ENCODE measurements at regions not wholly inside any gene's neighbourhood (a gene's known extent, or its start where the extent isn't known, plus 50 kb on each side); places are given as distances from the start of the nearest gene placed in this dataset.

DNA sequence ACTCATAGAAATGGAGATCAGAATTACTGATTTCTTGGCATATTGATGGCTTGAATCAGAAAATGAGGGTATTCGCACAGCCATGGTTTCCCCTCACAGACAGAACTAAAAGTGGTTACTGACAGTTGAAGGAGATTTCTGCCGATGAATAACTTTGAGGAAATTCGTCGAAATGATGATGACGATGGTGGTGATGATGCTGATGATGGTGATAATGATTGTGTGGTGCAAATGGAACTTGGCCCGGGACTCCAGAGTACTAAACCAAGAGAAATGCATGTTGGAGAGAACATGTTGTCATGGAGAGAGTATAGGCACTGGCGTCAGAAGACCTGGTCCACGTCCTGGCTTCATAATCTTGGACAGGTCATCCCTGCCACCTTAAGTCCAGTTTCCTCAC lies 163.2 kb downstream of the EVX1 start:
- no peak overlapping the region for H4K8ac ChIP-seq (ENCODE audit: low read depth, low read length)
- H2BK12ac ChIP-seq (ENCODE audit: low read length) = no peak overlapping the region
- H3K4me3 ChIP-seq (ENCODE audit: low read depth, low read length) = no peak overlapping the region
- no peaks in the 10 kb centered on the region for H3K79me1 ChIP-seq (ENCODE audit: low read length)
- no peak overlapping the region for H3K9ac ChIP-seq (ENCODE audit: low read length)
- H3K36me3 ChIP-seq (ENCODE audit: control insufficient read depth in 1 of 2, insufficient read depth in 2 of 2, low read length in 2 of 2) = no peaks in the 10 kb centered on the region
- no peaks in the 10 kb centered on the region for H3K79me2 ChIP-seq (ENCODE audit: control insufficient read depth, insufficient read depth, low read length, poor library complexity)
- no peak overlapping the region for H2AK5ac ChIP-seq (ENCODE audit: low read length)
- no peak overlapping the region for H3K4ac ChIP-seq (ENCODE audit: low read depth, low read length)
- no peak overlapping the region for H4K91ac ChIP-seq (ENCODE audit: low read depth, low read length)
- no peak overlapping the region for H3K4me2 ChIP-seq (ENCODE audit: low read length)
- no peak overlapping the region for H3K14ac ChIP-seq (ENCODE audit: low read length)
- no peaks in the 10 kb centered on the region for H3K27me3 ChIP-seq (ENCODE audit: insufficient read depth, low read length)
- H2BK5ac ChIP-seq (ENCODE audit: low read depth, low read length, poor library complexity) = no peak overlapping the region
- H3K27ac ChIP-seq (ENCODE audit: low read depth, low read length) = no peak overlapping the region
- no peaks in the 10 kb centered on the region for H3K9me3 ChIP-seq (ENCODE audit: insufficient read depth, low read depth, low read length)
- H3K23ac ChIP-seq (ENCODE audit: low read length) = no peak overlapping the region
- H2BK120ac ChIP-seq (ENCODE audit: insufficient read depth, low read length, poor library complexity) = no peak overlapping the region
- no peak overlapping the region for H3K18ac ChIP-seq (ENCODE audit: low read length)
- no peak overlapping the region for H2AFZ ChIP-seq (ENCODE audit: insufficient read depth, low read length, poor library complexity)
- no peaks in the 10 kb centered on the region for H3K4me1 ChIP-seq (ENCODE audit: control insufficient read depth in 1 of 2, insufficient read depth in 2 of 2, low read length in 2 of 2)
- H4K12ac ChIP-seq (ENCODE audit: low read depth, low read length) = no peak overlapping the region
- DNase-seq = no peak
- 100% methylated on average over 3 of the region's 8 CpGs for WGBS (ENCODE audit: extremely low coverage, insufficient coverage, insufficient read length)

DNA sequence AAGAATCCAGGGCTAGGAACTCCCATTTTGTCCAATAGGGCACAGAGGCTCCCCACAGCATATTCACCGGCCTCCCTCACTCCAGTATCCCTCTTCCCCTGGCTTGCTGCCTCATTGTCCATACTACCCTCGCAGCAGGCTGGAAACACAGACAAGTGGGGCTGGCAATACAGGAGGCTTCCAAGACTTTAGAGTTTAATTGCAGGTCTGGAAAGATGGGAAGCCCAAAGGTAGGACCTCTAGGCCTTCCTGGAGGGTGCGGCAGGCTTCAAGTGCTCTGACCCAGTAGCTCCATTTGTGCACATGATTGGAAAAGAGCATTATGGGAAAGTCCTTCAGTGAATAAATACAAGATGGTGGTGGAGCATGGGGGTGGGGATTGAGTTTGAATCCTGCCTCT lies 166.7 kb downstream of the EVX1 start:
- Histone ChIP-seq H3K4me3 (ENCODE audit: low read depth, low read length) (no peak overlapping the region), H2BK120ac (ENCODE audit: insufficient read depth, low read length, poor library complexity) (no peak overlapping the region), H3K4ac (ENCODE audit: low read depth, low read length) (no peak overlapping the region), H3K27me3 (ENCODE audit: insufficient read depth, low read length) (no peaks in the 10 kb centered on the region), H3K14ac (ENCODE audit: low read length) (no peak overlapping the region), H2BK5ac (ENCODE audit: low read depth, low read length, poor library complexity) (no peak overlapping the region), H3K36me3 (ENCODE audit: control insufficient read depth in 1 of 2, insufficient read depth in 2 of 2, low read length in 2 of 2) (no peaks in the 10 kb centered on the region), H3K79me1 (ENCODE audit: low read length) (no peaks in the 10 kb centered on the region), H3K79me2 (ENCODE audit: control insufficient read depth, insufficient read depth, low read length, poor library complexity) (no peaks in the 10 kb centered on the region), H3K27ac (ENCODE audit: low read depth, low read length) (no peak overlapping the region), H4K91ac (ENCODE audit: low read depth, low read length) (no peak overlapping the region), H4K8ac (ENCODE audit: low read depth, low read length) (no peak overlapping the region), H3K9me3 (ENCODE audit: insufficient read depth, low read depth, low read length) (no peaks in the 10 kb centered on the region), H2AFZ (ENCODE audit: insufficient read depth, low read length, poor library complexity) (no peak overlapping the region), H2BK12ac (ENCODE audit: low read length) (no peak overlapping the region), H3K23ac (ENCODE audit: low read length) (no peak overlapping the region), H2AK5ac (ENCODE audit: low read length) (no peak overlapping the region), H3K4me1 (ENCODE audit: control insufficient read depth in 1 of 2, insufficient read depth in 2 of 2, low read length in 2 of 2) (no peaks in the 10 kb centered on the region), H4K12ac (ENCODE audit: low read depth, low read length) (no peak overlapping the region), H3K18ac (ENCODE audit: low read length) (no peak overlapping the region), H3K4me2 (ENCODE audit: low read length) (no peak overlapping the region), H3K9ac (ENCODE audit: low read length) (no peak overlapping the region)
- no peak for DNase-seq
- WGBS (ENCODE audit: extremely low coverage, insufficient coverage, insufficient read length) = no CpG with 5 or more reads among the region's 3 CpGs

DNA sequence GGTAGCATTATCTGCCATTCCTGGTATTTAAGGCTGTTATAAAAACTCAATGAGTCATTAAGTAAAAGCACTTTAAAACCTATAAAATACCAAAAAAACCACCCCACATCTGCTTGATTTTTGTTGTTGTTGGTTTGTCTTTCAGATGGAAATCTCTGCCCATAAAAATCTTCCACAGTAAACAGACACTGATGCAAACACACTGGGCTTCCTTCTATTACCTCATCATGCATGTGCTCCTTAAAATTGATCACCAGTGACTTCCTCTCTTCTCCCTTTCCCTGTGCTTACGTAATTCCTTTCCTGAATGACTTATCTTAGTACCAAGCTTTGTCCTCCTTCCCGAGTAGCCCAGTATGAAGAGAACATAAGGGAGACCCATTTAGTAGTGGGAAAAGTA lies 167.2 kb downstream of the EVX1 start:
- Histone ChIP-seq H4K8ac (ENCODE audit: low read depth, low read length) (no peak overlapping the region), H3K4me2 (ENCODE audit: low read length) (no peak overlapping the region), H3K9me3 (ENCODE audit: insufficient read depth, low read depth, low read length) (no peaks in the 10 kb centered on the region), H3K4me1 (ENCODE audit: control insufficient read depth in 1 of 2, insufficient read depth in 2 of 2, low read length in 2 of 2) (no peaks in the 10 kb centered on the region), H3K14ac (ENCODE audit: low read length) (no peak overlapping the region), H3K79me2 (ENCODE audit: control insufficient read depth, insufficient read depth, low read length, poor library complexity) (no peaks in the 10 kb centered on the region), H3K27me3 (ENCODE audit: insufficient read depth, low read length) (no peaks in the 10 kb centered on the region), H3K79me1 (ENCODE audit: low read length) (no peaks in the 10 kb centered on the region), H2AFZ (ENCODE audit: insufficient read depth, low read length, poor library complexity) (no peak overlapping the region), H4K91ac (ENCODE audit: low read depth, low read length) (no peak overlapping the region), H3K27ac (ENCODE audit: low read depth, low read length) (no peak overlapping the region), H4K12ac (ENCODE audit: low read depth, low read length) (no peak overlapping the region), H2AK5ac (ENCODE audit: low read length) (no peak overlapping the region), H3K36me3 (ENCODE audit: control insufficient read depth in 1 of 2, insufficient read depth in 2 of 2, low read length in 2 of 2) (no peaks in the 10 kb centered on the region), H3K9ac (ENCODE audit: low read length) (no peak overlapping the region), H3K18ac (ENCODE audit: low read length) (no peak overlapping the region), H2BK12ac (ENCODE audit: low read length) (no peak overlapping the region), H3K23ac (ENCODE audit: low read length) (no peak overlapping the region), H2BK5ac (ENCODE audit: low read depth, low read length, poor library complexity) (no peak overlapping the region), H3K4ac (ENCODE audit: low read depth, low read length) (no peak overlapping the region), H3K4me3 (ENCODE audit: low read depth, low read length) (no peak overlapping the region), H2BK120ac (ENCODE audit: insufficient read depth, low read length, poor library complexity) (no peak overlapping the region)
- no CpG with 5 or more reads among the region's 2 CpGs for WGBS (ENCODE audit: extremely low coverage, insufficient coverage, insufficient read length)
- no peak for DNase-seq

DNA sequence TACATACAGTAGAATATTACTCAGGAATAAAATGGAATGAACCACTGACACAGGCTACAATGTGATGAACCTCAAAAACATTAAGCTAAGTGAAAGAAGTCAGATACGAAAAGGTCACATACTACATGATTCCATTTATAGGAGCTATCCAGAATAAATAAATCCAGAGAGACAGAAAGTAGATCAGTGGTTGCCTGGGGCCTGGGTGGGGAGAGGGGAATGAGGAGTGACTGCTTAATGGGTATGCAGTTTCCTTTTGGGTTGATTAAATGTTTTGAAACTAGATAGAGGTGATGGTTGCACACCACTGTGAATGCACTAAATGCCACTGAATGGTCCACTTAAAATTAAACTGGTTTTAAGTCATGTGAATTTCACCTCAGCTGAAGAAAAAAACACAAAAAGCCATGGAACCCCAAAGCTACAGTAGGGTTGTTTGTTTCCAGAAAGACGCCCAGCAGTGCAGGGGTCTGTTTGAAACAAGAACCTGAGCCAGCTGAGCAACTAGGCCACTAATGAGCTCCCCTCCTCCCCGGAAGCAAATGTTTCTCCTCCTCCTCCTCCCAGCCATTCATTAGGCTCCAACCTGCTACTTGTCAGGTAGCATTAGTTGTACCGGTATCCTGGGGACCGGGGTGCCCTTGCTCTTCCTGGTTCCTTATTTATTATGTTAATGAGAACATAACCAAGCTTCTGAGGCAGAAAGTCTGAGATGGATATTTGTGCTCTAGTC lies 168.4 kb downstream of the EVX1 start:
- Histone ChIP-seq H2AK5ac (ENCODE audit: low read length) (no peak overlapping the region), H3K9me3 (ENCODE audit: insufficient read depth, low read depth, low read length) (no peaks in the 10 kb centered on the region), H3K4me2 (ENCODE audit: low read length) (no peak overlapping the region), H4K91ac (ENCODE audit: low read depth, low read length) (no peak overlapping the region), H3K4me1 (ENCODE audit: control insufficient read depth in 1 of 2, insufficient read depth in 2 of 2, low read length in 2 of 2) (no peaks in the 10 kb centered on the region), H2AFZ (ENCODE audit: insufficient read depth, low read length, poor library complexity) (no peak overlapping the region), H3K79me1 (ENCODE audit: low read length) (no peaks in the 10 kb centered on the region), H3K18ac (ENCODE audit: low read length) (no peak overlapping the region), H3K79me2 (ENCODE audit: control insufficient read depth, insufficient read depth, low read length, poor library complexity) (no peaks in the 10 kb centered on the region), H4K12ac (ENCODE audit: low read depth, low read length) (no peak overlapping the region), H3K27ac (ENCODE audit: low read depth, low read length) (no peak overlapping the region), H3K9ac (ENCODE audit: low read length) (no peak overlapping the region), H3K23ac (ENCODE audit: low read length) (no peak overlapping the region), H2BK12ac (ENCODE audit: low read length) (no peak overlapping the region), H3K4ac (ENCODE audit: low read depth, low read length) (no peak overlapping the region), H3K14ac (ENCODE audit: low read length) (no peak overlapping the region), H3K4me3 (ENCODE audit: low read depth, low read length) (no peak overlapping the region), H4K8ac (ENCODE audit: low read depth, low read length) (no peak overlapping the region), H3K27me3 (ENCODE audit: insufficient read depth, low read length) (no peaks in the 10 kb centered on the region), H2BK120ac (ENCODE audit: insufficient read depth, low read length, poor library complexity) (no peak overlapping the region), H3K36me3 (ENCODE audit: control insufficient read depth in 1 of 2, insufficient read depth in 2 of 2, low read length in 2 of 2) (no peaks in the 10 kb centered on the region), H2BK5ac (ENCODE audit: low read depth, low read length, poor library complexity) (no peak overlapping the region)
- WGBS (ENCODE audit: extremely low coverage, insufficient coverage, insufficient read length) = no CpG with 5 or more reads among the region's 5 CpGs
- DNase-seq = no peak

All from trophoblast cell (in vitro differentiated cells and primary cell).